HL-60 (cell line): ENCODE measurements at regions not wholly inside any gene's neighbourhood (a gene's known extent, or its start where the extent isn't known, plus 50 kb on each side); places are given as distances from the start of the nearest gene placed in this dataset.
A peak's percentile ranks its signal among the peaks of the same experiment; 100 is the strongest.

ENCODE experiments used
- DNase-seq, 2 experiments: peaks; one replicate each; pipeline ENCODE4 v3.0.0-alpha.2; 2010 to 2020; ENCODE audit warnings: low read depth in 1 of 2, low spot score in 1 of 2
- H3K27ac ChIP-seq: fragments of 250-450 bp; sonication (Bioruptor Pico); replicated peaks from 2 replicates; pipeline ENCODE4 v1.5.1; 2020; ENCODE audit warnings: mild to moderate bottlenecking, moderate library complexity
- H3K27me3 ChIP-seq: fragments of 250-450 bp; sonication (Bioruptor Pico); 2 replicates; pipeline ENCODE4 v1.5.1; 2021; ENCODE audit warnings: mild to moderate bottlenecking, moderate library complexity; ENCODE audit not compliant: insufficient read depth, poor library complexity, severe bottlenecking
- H3K4me3 ChIP-seq: replicated peaks from 2 replicates; pipeline ENCODE4 v1.5.1; 2011; ENCODE audit warnings: mild to moderate bottlenecking, control low read depth, low read length; ENCODE audit not compliant: insufficient read depth
- CTCF ChIP-seq: IDR thresholded peaks from one replicate; pipeline ENCODE4 v1.5.1; 2011; ENCODE audit warnings: low read length, control low read depth, inconsistent platforms; ENCODE audit not compliant: insufficient read depth
- GABPA ChIP-seq: IDR thresholded peaks from 2 replicates; pipeline ENCODE4 v1.6.1; 2012; ENCODE audit warnings: low read depth
- POLR2AphosphoS5 ChIP-seq: IDR thresholded peaks from 2 replicates; pipeline ENCODE4 v1.6.1; 2012; ENCODE audit warnings: low read depth
- SPI1 ChIP-seq: IDR thresholded peaks from 2 replicates; pipeline ENCODE4 v1.6.1; 2012; ENCODE audit warnings: low read depth, mild to moderate bottlenecking, borderline replicate concordance
- TF ChIP-seq, protein P1 (sequence below): IDR thresholded peaks from 2 replicates; pipeline ENCODE4 v1.6.1; 2012; ENCODE audit warnings: low read depth; ENCODE audit not compliant: insufficient replicate concordance

DNA sequence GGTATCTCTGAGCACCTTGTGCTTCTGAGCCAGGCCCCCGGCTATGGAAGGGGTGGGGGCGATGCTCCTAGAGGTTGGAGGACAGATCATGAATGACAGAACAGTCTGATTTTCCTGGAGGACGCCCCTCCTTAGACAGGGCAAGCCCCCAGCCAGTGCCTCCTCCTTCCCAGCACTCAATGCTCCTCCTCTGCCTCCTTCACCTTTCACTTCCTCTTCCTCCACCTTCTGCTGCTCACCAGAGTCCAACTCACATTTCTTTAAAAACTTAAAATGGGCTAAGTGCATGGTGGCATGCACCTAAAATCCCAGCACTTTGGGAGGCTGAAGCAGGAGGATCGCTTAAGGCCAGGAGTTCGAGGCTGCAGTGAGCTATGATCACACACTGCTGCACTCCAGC lies 71.1 kb upstream of the CUX1 start:
- no peak overlapping the region for H3K27ac ChIP-seq
- H3K4me3 ChIP-seq: no peak overlapping the region
- peak in 1 of 2 experiments; percentile 30 for DNase-seq
- TF ChIP-seq SPI1 (peak; percentile 86), GABPA (no peak)
- H3K27me3 ChIP-seq: no peaks in the 10 kb centered on the region

DNA sequence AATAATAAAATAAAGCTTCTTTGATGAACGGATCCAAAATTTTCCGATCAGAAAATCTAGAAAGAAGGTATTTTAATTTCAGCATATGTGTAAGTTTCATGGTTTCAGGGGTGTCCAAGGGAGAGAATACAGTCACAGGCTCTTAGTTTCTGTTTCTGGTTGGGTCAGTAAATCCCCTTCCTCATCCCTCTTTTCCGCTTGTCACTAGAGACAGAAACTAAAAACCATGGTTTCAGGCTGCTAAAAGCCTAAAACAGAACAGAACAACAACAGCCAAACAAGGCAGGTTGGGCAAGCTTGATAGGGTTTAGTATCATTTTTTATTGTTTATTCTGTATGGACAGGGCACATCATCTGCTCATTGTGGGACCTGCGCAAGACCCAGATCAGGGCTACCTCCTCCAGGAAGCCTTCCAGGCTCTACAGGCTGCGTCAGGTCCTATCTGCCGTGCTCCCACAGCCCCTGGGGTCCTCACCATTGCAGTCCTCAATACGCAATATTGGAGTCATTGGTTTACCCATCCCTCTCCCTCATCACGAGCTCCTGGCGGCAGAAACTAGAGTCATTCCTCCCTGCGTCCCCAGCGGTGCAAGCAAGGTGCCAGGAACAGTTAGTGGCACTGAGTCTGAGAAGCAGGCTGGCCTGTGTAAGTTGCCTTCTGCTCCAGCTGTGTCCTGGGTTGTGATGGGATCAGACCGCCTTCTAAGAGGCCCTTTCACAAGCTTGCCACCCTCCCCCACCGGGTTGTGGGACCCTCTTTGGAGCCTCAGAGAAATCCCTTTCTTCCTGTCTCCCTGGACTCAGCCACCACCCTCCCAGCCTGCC lies 70.2 kb upstream of the CUX1 start:
- no peak for DNase-seq
- Histone ChIP-seq H3K4me3 (no peak overlapping the region), H3K27ac (no peak overlapping the region), H3K27me3 (no peaks in the 10 kb centered on the region)
- TF ChIP-seq, protein P1, sequence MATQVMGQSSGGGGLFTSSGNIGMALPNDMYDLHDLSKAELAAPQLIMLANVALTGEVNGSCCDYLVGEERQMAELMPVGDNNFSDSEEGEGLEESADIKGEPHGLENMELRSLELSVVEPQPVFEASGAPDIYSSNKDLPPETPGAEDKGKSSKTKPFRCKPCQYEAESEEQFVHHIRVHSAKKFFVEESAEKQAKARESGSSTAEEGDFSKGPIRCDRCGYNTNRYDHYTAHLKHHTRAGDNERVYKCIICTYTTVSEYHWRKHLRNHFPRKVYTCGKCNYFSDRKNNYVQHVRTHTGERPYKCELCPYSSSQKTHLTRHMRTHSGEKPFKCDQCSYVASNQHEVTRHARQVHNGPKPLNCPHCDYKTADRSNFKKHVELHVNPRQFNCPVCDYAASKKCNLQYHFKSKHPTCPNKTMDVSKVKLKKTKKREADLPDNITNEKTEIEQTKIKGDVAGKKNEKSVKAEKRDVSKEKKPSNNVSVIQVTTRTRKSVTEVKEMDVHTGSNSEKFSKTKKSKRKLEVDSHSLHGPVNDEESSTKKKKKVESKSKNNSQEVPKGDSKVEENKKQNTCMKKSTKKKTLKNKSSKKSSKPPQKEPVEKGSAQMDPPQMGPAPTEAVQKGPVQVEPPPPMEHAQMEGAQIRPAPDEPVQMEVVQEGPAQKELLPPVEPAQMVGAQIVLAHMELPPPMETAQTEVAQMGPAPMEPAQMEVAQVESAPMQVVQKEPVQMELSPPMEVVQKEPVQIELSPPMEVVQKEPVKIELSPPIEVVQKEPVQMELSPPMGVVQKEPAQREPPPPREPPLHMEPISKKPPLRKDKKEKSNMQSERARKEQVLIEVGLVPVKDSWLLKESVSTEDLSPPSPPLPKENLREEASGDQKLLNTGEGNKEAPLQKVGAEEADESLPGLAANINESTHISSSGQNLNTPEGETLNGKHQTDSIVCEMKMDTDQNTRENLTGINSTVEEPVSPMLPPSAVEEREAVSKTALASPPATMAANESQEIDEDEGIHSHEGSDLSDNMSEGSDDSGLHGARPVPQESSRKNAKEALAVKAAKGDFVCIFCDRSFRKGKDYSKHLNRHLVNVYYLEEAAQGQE: no peak

GRCh38 chr7:101747879-101748345 lies 69.5 kb upstream of the CUX1 start:
- TF ChIP-seq SPI1 (no peak), CTCF (no peak), POLR2AphosphoS5 (no peak), GABPA (no peak)
- TF ChIP-seq, protein P1: no peak
- H3K27ac ChIP-seq: no peak overlapping the region
- H3K4me3 ChIP-seq: no peak overlapping the region
- H3K27me3 ChIP-seq: no peaks in the 10 kb centered on the region
- no peak for DNase-seq

GRCh38 chr7:101749891-101750290 lies 67.5 kb upstream of the CUX1 start:
- H3K4me3 ChIP-seq: no peak overlapping the region
- DNase-seq: no peak
- no peaks in the 10 kb centered on the region for H3K27me3 ChIP-seq
- no peak overlapping the region for H3K27ac ChIP-seq
- TF ChIP-seq GABPA (no peak), POLR2AphosphoS5 (no peak), SPI1 (no peak), CTCF (no peak)
- TF ChIP-seq, protein P1: no peak
